BE2C (cell line): ENCODE measurements at regions not wholly inside any gene's neighbourhood (a gene's known extent, or its start where the extent isn't known, plus 50 kb on each side); places are given as distances from the start of the nearest gene placed in this dataset.

Experiments
- DNase-seq: peaks from one replicate; pipeline ENCODE4 v3.0.0-alpha.2; 2020
- H3K27me3 ChIP-seq: fragments of 250-450 bp; sonication (Bioruptor Pico); 2 replicates; pipeline ENCODE4 v1.5.1; 2020; ENCODE audit warnings: mild to moderate bottlenecking
- H3K36me3 ChIP-seq: fragments of 250-450 bp; sonication (Bioruptor Pico); 2 replicates; pipeline ENCODE4 v1.5.1; 2020; ENCODE audit warnings: mild to moderate bottlenecking
- H3K4me1 ChIP-seq: fragments of 250-450 bp; sonication (Bioruptor Pico); 2 replicates; pipeline ENCODE4 v1.5.1; 2020
- H3K4me3 ChIP-seq: 2 replicates; pipeline ENCODE4 v1.5.1; 2011; ENCODE audit warnings: low read depth, low read length
- H3K9me3 ChIP-seq: fragments of 250-450 bp; sonication (Bioruptor Pico); 2 replicates; pipeline ENCODE4 v1.5.1; 2020
- CTCF ChIP-seq: IDR thresholded peaks from 2 replicates; pipeline ENCODE4 v1.5.1; 2012; ENCODE audit warnings: mild to moderate bottlenecking, low read depth, low read length

- no peak for DNase-seq
- H3K36me3 ChIP-seq = no peaks in the 10 kb centered on the region
Observed at GRCh38 chr16:47971225-47971624, 184.6 kb downstream of the ABCC12 start.

GRCh38 chr16:47970291-47970931 lies 185.4 kb downstream of the ABCC12 start:
- no peak for TF ChIP-seq CTCF
- no peak for DNase-seq

More at GRCh38 chr16:47971225-47971624, 184.6 kb downstream of the ABCC12 start:
- no peaks in the 10 kb centered on the region for H3K27me3 ChIP-seq
- H3K4me1 ChIP-seq = no peaks in the 10 kb centered on the region
- no peak overlapping the region for H3K4me3 ChIP-seq
- no peaks in the 10 kb centered on the region for H3K9me3 ChIP-seq
- no peak for TF ChIP-seq CTCF

GRCh38 chr16:47967374-47967773 lies 188.4 kb downstream of the ABCC12 start:
- no peaks in the 10 kb centered on the region for H3K27me3 ChIP-seq

More at GRCh38 chr16:47970291-47970931, 185.4 kb downstream of the ABCC12 start:
- H3K36me3 ChIP-seq = no peaks in the 10 kb centered on the region
- no peaks in the 10 kb centered on the region for H3K27me3 ChIP-seq
- H3K9me3 ChIP-seq = no peaks in the 10 kb centered on the region
- H3K4me3 ChIP-seq = no peak overlapping the region
- no peaks in the 10 kb centered on the region for H3K4me1 ChIP-seq

GRCh38 chr16:47966325-47966724 lies 189.5 kb downstream of the ABCC12 start:
- H3K4me1 ChIP-seq = no peaks in the 10 kb centered on the region
- TF ChIP-seq CTCF = no peak
- H3K27me3 ChIP-seq = no peaks in the 10 kb centered on the region
- H3K4me3 ChIP-seq = no peak overlapping the region
- no peaks in the 10 kb centered on the region for H3K36me3 ChIP-seq
- no peaks in the 10 kb centered on the region for H3K9me3 ChIP-seq
- DNase-seq = no peak

More at GRCh38 chr16:47967374-47967773, 188.4 kb downstream of the ABCC12 start:
- Histone ChIP-seq H3K4me1 (no peaks in the 10 kb centered on the region), H3K4me3 (no peak overlapping the region), H3K9me3 (no peaks in the 10 kb centered on the region), H3K36me3 (no peaks in the 10 kb centered on the region)
- no peak for DNase-seq
- TF ChIP-seq CTCF = no peak

- H3K4me1 ChIP-seq = no peaks in the 10 kb centered on the region
- no peak for DNase-seq
- no peak for TF ChIP-seq CTCF
Observed at GRCh38 chr16:47965439-47965838, 190.4 kb downstream of the ABCC12 start.

GRCh38 chr16:47958726-47959125 lies 197.1 kb downstream of the ABCC12 start:
- Histone ChIP-seq H3K27me3 (no peaks in the 10 kb centered on the region), H3K36me3 (no peaks in the 10 kb centered on the region), H3K4me1 (no peaks in the 10 kb centered on the region), H3K9me3 (no peaks in the 10 kb centered on the region; the same call in 1 of the 2 replicates), H3K4me3 (no peak overlapping the region)
- no peak for TF ChIP-seq CTCF
- DNase-seq = no peak

More at GRCh38 chr16:47965439-47965838, 190.4 kb downstream of the ABCC12 start:
- Histone ChIP-seq H3K36me3 (no peaks in the 10 kb centered on the region), H3K27me3 (no peaks in the 10 kb centered on the region), H3K4me3 (no peak overlapping the region), H3K9me3 (no peaks in the 10 kb centered on the region)
